K562 (cell line): ENCODE measurements at regions not wholly inside any gene's neighbourhood (a gene's known extent, or its start where the extent isn't known, plus 50 kb on each side); places are given as distances from the start of the nearest gene placed in this dataset.

Experiments used
- ATAC-seq: fragments of 200-7000 bp; cut with Tn5 transposase; 3 replicates; pipeline ENCODE4 v1.9.1; 2020; ENCODE audit warnings: moderate library complexity
- BruUV-seq: library from RNA; stranded (reverse); fragments of 400-500 nt; replicated peaks from 2 replicates; lab custom pipeline; 2021; lab: Mats Ljungman, UMichigan
- CTCF ChIA-PET: fragments of 300-600 bp; formaldehyde crosslinking; extraction: SDS; loops from one replicate; lab custom pipeline; 2021; ENCODE audit warnings: low intra/inter-chr PET ratio; lab: Yijun Ruan, JAX
- POLR2A ChIA-PET: fragments of 300-600, 350-650 bp; sonication (Branson Sonifier 250); formaldehyde crosslinking; extraction: SDS; loops from one replicate; lab custom pipeline; 2021; ENCODE audit warnings: antibody characterized with exemption, inconsistent platforms; lab: Yijun Ruan, JAX
- DNase-seq, 4 experiments: peaks; one replicate each; pipeline versions ENCODE4 v3.0.0 to v3.0.0-alpha.2; 2011 to 2018; ENCODE audit warnings: low spot score in 3 of 4, mixed read lengths in 3 of 4; ENCODE audit errors: extremely low read depth in 1 of 4
- FAIRE-seq: peaks from 2 replicates; lab custom pipeline; 2011; peaks lifted over from hg19 to GRCh38; lab: Jason Lieb, UNC
- H2AFZ ChIP-seq: 2 replicates; pipeline ENCODE4 v1.6.0; 2011; ENCODE audit warnings: low read depth, low read length, control low read depth, inconsistent platforms
- H3K27ac ChIP-seq: fragments of 200-600 bp; 3 replicates; pipeline ENCODE4 v1.8.0; 2011; ENCODE audit warnings: low read depth, mild to moderate bottlenecking, control low read depth, inconsistent platforms, low read length, moderate library complexity, mixed read lengths; ENCODE audit errors: extremely low read depth
- H3K27me3 ChIP-seq, 2 experiments: fragments of 300-600 bp in 1 of 2; 2 replicates in 1 of 2; 3 replicates in 1 of 2; pipeline versions ENCODE4 v1.6.0 to v1.8.0; 2011; ENCODE audit warnings: inconsistent platforms in 2 of 2, low read length in 2 of 2, mild to moderate bottlenecking in 1 of 2, mixed read lengths in 1 of 2, moderate library complexity in 1 of 2; ENCODE audit not compliant: control insufficient read depth in 2 of 2, insufficient read depth in 2 of 2
- H3K36me3 ChIP-seq: fragments of 300-600 bp; 3 replicates; pipeline ENCODE4 v1.8.0; 2011; ENCODE audit warnings: mild to moderate bottlenecking, low read length, inconsistent platforms; ENCODE audit not compliant: control insufficient read depth, insufficient read depth
- H3K4me1 ChIP-seq, 2 experiments: fragments of 200-600 bp in 1 of 2; replicated peaks in 1 of 2; 2 replicates in 1 of 2; 3 replicates in 1 of 2; pipeline versions ENCODE4 v1.5.1 to v1.8.0; 2011; ENCODE audit warnings: inconsistent platforms in 2 of 2, low read length in 2 of 2, mild to moderate bottlenecking in 1 of 2, mixed read lengths in 1 of 2, moderate library complexity in 1 of 2; ENCODE audit not compliant: control insufficient read depth in 2 of 2, insufficient read depth in 2 of 2
- H3K4me2 ChIP-seq: 2 replicates; pipeline ENCODE4 v1.6.1; 2011; ENCODE audit warnings: low read length, control low read depth, inconsistent platforms, mixed read lengths; ENCODE audit not compliant: insufficient read depth
- H3K4me3 ChIP-seq: fragments of 200-600 bp; sonication (generic), shearing (Covaris generic); 2 replicates; pipeline ENCODE4 v1.5.1; 2016; ENCODE audit warnings: control low read depth, inconsistent platforms
- H3K79me2 ChIP-seq: fragments of 200-600 bp; 3 replicates; pipeline ENCODE4 v1.8.0; 2011; ENCODE audit warnings: low read length, inconsistent platforms; ENCODE audit not compliant: control insufficient read depth, insufficient read depth
- H3K9ac ChIP-seq, 2 experiments: 2 replicates each; pipeline versions ENCODE4 v1.6.0 to v1.6.1; 2011; ENCODE audit warnings: low read depth in 2 of 2, low read length in 2 of 2, control low read depth in 1 of 2, inconsistent platforms in 1 of 2, mild to moderate bottlenecking in 1 of 2, mixed read lengths in 1 of 2; ENCODE audit not compliant: insufficient read depth in 1 of 2
- H3K9me1 ChIP-seq: one replicate; pipeline ENCODE4 v1.6.0; 2011; ENCODE audit warnings: inconsistent platforms, mild to moderate bottlenecking, low read length, moderate library complexity; ENCODE audit not compliant: control insufficient read depth, insufficient read depth
- H3K9me3 ChIP-seq: replicated peaks from 2 replicates; pipeline ENCODE4 v1.5.1; 2011; ENCODE audit warnings: low read depth, low read length, inconsistent platforms; ENCODE audit not compliant: control insufficient read depth, insufficient read depth
- H4K20me1 ChIP-seq: replicated peaks from 2 replicates; pipeline ENCODE4 v1.6.1; 2011; ENCODE audit warnings: low read length, inconsistent platforms, mixed read lengths; ENCODE audit not compliant: control insufficient read depth, insufficient read depth
- CREB3 ChIP-seq: fragments of 450-650 bp; conservative IDR thresholded peaks from 2 replicates; pipeline ENCODE4 v1.6.1; 2016; ENCODE audit warnings: missing genetic modification characterization, low read depth, mild to moderate bottlenecking, missing compliant biosample characterization, moderate library complexity
- GTF2F1 ChIP-seq: IDR thresholded peaks from 2 replicates; pipeline ENCODE4 v1.6.1; 2011; ENCODE audit warnings: low read depth, low read length, improper control_type of control experiment
- PCBP2 ChIP-seq: fragments of 200-400 bp; formaldehyde crosslinking; IDR thresholded peaks from 2 replicates; pipeline ENCODE4 v1.6.1; 2018; ENCODE audit warnings: low read length, low read depth, mild to moderate bottlenecking, moderate library complexity; ENCODE audit not compliant: poor library complexity, severe bottlenecking
- ZNF311 ChIP-seq: fragments of 250-450 bp; sonication (Bioruptor Pico); IDR thresholded peaks from 2 replicates; pipeline ENCODE4 v1.4.0; 2020; ENCODE audit warnings: mild to moderate bottlenecking, moderate library complexity
- ZNF695 ChIP-seq: fragments of 450-650 bp; formaldehyde crosslinking; IDR thresholded peaks from 2 replicates; pipeline ENCODE4 v1.4.0; 2020; ENCODE audit warnings: mild to moderate bottlenecking, moderate library complexity
- WGBS: fragments of 100-300 bp; shearing (Covaris generic); methylation state at CpG from one replicate; pipeline ENCODE4 v1.1.6; 2016; ENCODE audit warnings: low coverage, mixed read lengths; ENCODE audit not compliant: insufficient coverage; ENCODE audit errors: missing lambda C conversion rate; 5-methylcytosine and 5-hydroxymethylcytosine counted together
- in situ Hi-C: fragments of 300-500 bp; cut with MboI; formaldehyde crosslinking; loops from 4 replicates; pipeline ENCODE4 v1.15.0; 2018; ENCODE audit warnings: inconsistent platforms, mixed read lengths
- intact Hi-C: fragments of 100-400 bp; cut with micrococcal nuclease; formaldehyde crosslinking; loops from 2 replicates; pipeline ENCODE4 v1.14.2; 2022

- no peaks in the 10 kb centered on the region for H3K27me3 ChIP-seq
- H4K20me1 ChIP-seq, result no peaks in the 10 kb centered on the region
- CTCF ChIA-PET, result no interaction called here
- WGBS, result 0% methylated on average over 2 of the region's 2 CpGs
- no peak overlapping the region for H3K9ac ChIP-seq
- ATAC-seq, result no peak
- H3K4me3 ChIP-seq, result no peak overlapping the region
- no peak for DNase-seq
- FAIRE-seq, result no peak
- BruUV-seq, result no TSS peak
- H3K9me1 ChIP-seq, result no peaks in the 10 kb centered on the region
- H2AFZ ChIP-seq, result no peak overlapping the region
- intact Hi-C loops (no loop called here), in situ Hi-C loops (no loop called here)
- no peak overlapping the region for H3K27ac ChIP-seq
- no peaks in the 10 kb centered on the region for H3K4me1 ChIP-seq
- TF ChIP-seq ZNF695 (no peak), ZNF311 (CRISPR knock-in tag) (no peak), GTF2F1 (no peak), PCBP2 (no peak), CREB3 (tag) (no peak)
- no peaks in the 10 kb centered on the region for H3K79me2 ChIP-seq
- POLR2A ChIA-PET, result no interaction called here
- H3K9me3 ChIP-seq, result no peaks in the 10 kb centered on the region
- H3K4me2 ChIP-seq, result no peak overlapping the region
- H3K36me3 ChIP-seq, result no peaks in the 10 kb centered on the region
Measured at GRCh38 chr2:6441800-6442199, 423.9 kb downstream of the CMPK2 start.
